CD14-positive monocyte (primary cell): ENCODE measurements at regions not wholly inside any gene's neighbourhood (a gene's known extent, or its start where the extent isn't known, plus 50 kb on each side); places are given as distances from the start of the nearest gene placed in this dataset.

ENCODE experiments used
- DNase-seq, 3 donors: peaks; one replicate each; pipeline ENCODE4 v3.0.0-alpha.2; 2011 to 2022
- H2AFZ ChIP-seq: 2 replicates; pipeline ENCODE4 v1.6.0; 2012; ENCODE audit warnings: mild to moderate bottlenecking, low read depth, low read length, inconsistent platforms; ENCODE audit not compliant: insufficient read depth, poor library complexity, severe bottlenecking
- H3K27ac ChIP-seq, 2 donors: 1 replicate in 1 of 2; 2 replicates in 1 of 2; pipeline ENCODE4 v1.5.1; 2012 to 2013; ENCODE audit warnings: low read length in 2 of 2, control low read depth in 1 of 2, inconsistent platforms in 1 of 2, low read depth in 1 of 2, mild to moderate bottlenecking in 1 of 2
- H3K27me3 ChIP-seq, 2 donors: one replicate each; pipeline versions ENCODE4 v1.6.0 to v1.6.1; 2011 to 2013; ENCODE audit warnings: low read length in 2 of 2; ENCODE audit not compliant: control insufficient read depth in 2 of 2, insufficient read depth in 2 of 2
- H3K36me3 ChIP-seq, 2 donors: replicated peaks in 1 of 2; 1 replicate in 1 of 2; 2 replicates in 1 of 2; pipeline versions ENCODE4 v1.5.1 to v1.6.1; 2012 to 2013; ENCODE audit warnings: low read length in 2 of 2, control low read depth in 1 of 2, inconsistent platforms in 1 of 2, mild to moderate bottlenecking in 1 of 2; ENCODE audit not compliant: insufficient read depth in 2 of 2, control insufficient read depth in 1 of 2
- H3K4me1 ChIP-seq, 2 donors: 1 replicate in 1 of 2; 2 replicates in 1 of 2; pipeline versions ENCODE4 v1.5.1 to v1.6.1; 2012 to 2013; ENCODE audit warnings: low read length in 2 of 2, control low read depth in 1 of 2, inconsistent platforms in 1 of 2, mild to moderate bottlenecking in 1 of 2, moderate library complexity in 1 of 2; ENCODE audit not compliant: insufficient read depth in 2 of 2, control insufficient read depth in 1 of 2
- H3K4me2 ChIP-seq: replicated peaks from 2 replicates; pipeline ENCODE3; 2012; ENCODE audit warnings: low read length, moderate library complexity, mild to moderate bottlenecking; ENCODE audit not compliant: poor library complexity, severe bottlenecking; ENCODE audit errors: extremely low read depth
- H3K4me3 ChIP-seq, 3 experiments: fragments of 200-600 bp in 1 of 3; sonication (generic) in 1 of 3; replicated peaks in 1 of 3; 1 replicate in 2 of 3; 2 replicates in 1 of 3; pipeline ENCODE4 v1.5.1; 2011 to 2013; ENCODE audit warnings: low read length in 3 of 3, mild to moderate bottlenecking in 3 of 3, control low read depth in 2 of 3, low read depth in 2 of 3, inconsistent platforms in 1 of 3, moderate library complexity in 1 of 3
- H3K79me2 ChIP-seq: 2 replicates; pipeline ENCODE4 v1.6.0; 2012; ENCODE audit warnings: mild to moderate bottlenecking, control low read depth, inconsistent platforms, low read length, moderate library complexity; ENCODE audit not compliant: insufficient read depth
- H3K9ac ChIP-seq: 2 replicates; pipeline ENCODE4 v1.6.0; 2017; ENCODE audit warnings: low read length, mild to moderate bottlenecking; ENCODE audit not compliant: insufficient read depth, poor library complexity, severe bottlenecking
- H3K9me3 ChIP-seq, 2 donors: replicated peaks in 1 of 2; 1 replicate in 1 of 2; 2 replicates in 1 of 2; pipeline versions ENCODE4 v1.5.1 to v1.6.1; 2012 to 2013; ENCODE audit warnings: low read length in 2 of 2, control low read depth in 1 of 2; ENCODE audit not compliant: control insufficient read depth in 1 of 2, insufficient read depth in 1 of 2
- H4K20me1 ChIP-seq: 2 replicates; pipeline ENCODE4 v1.6.0; 2012; ENCODE audit warnings: mild to moderate bottlenecking, low read length, control low read depth, moderate library complexity; ENCODE audit not compliant: insufficient read depth
- H3K27ac Mint-ChIP-seq, 7 donors: one replicate each; pipeline ENCODE4 v1.8.0; 2020; ENCODE audit warnings: mild to moderate bottlenecking in 7 of 7, mixed read lengths in 7 of 7, moderate library complexity in 6 of 7, inconsistent platforms in 2 of 7
- H3K27me3 Mint-ChIP-seq, 3 donors: one replicate each; pipeline ENCODE4 v1.8.0; 2021 to 2022; ENCODE audit warnings: low read depth in 3 of 3, mild to moderate bottlenecking in 3 of 3, mixed read lengths in 3 of 3, moderate library complexity in 3 of 3, inconsistent platforms in 1 of 3
- H3K36me3 Mint-ChIP-seq, 2 donors: one replicate each; pipeline ENCODE4 v1.8.0; 2020; ENCODE audit warnings: mixed read lengths in 2 of 2, inconsistent platforms in 1 of 2, mild to moderate bottlenecking in 1 of 2
- H3K4me1 Mint-ChIP-seq: one replicate; pipeline ENCODE4 v1.8.0; 2020; ENCODE audit warnings: mild to moderate bottlenecking, mixed read lengths
- H3K4me3 Mint-ChIP-seq, 2 donors: one replicate each; pipeline ENCODE4 v1.8.0; 2020; ENCODE audit warnings: mild to moderate bottlenecking in 2 of 2, mixed read lengths in 2 of 2, moderate library complexity in 1 of 2
- H3K9me3 Mint-ChIP-seq, 7 donors: one replicate each; pipeline ENCODE4 v1.8.0; 2020 to 2022; ENCODE audit warnings: mixed read lengths in 7 of 7, mild to moderate bottlenecking in 6 of 7, moderate library complexity in 6 of 7, inconsistent platforms in 2 of 7
- WGBS: methylation state at CpG from one replicate; pipeline ENCODE4 v1.1.5; 2013; ENCODE audit warnings: missing lambda C conversion rate; ENCODE audit not compliant: insufficient coverage; 5-methylcytosine and 5-hydroxymethylcytosine counted together
- intact Hi-C, 2 donors: fragments of 100-400 bp; cut with micrococcal nuclease; formaldehyde crosslinking; loops; one replicate each; pipeline versions ENCODE4 v1.15.0 to v1.15.1; 2023
- TF ChIP-seq, protein P1 (sequence below): fragments of 200-600 bp; IDR thresholded peaks from one replicate; pipeline ENCODE4 v1.8.0; 2022; ENCODE audit warnings: antibody characterized with exemption, mild to moderate bottlenecking

DNA sequence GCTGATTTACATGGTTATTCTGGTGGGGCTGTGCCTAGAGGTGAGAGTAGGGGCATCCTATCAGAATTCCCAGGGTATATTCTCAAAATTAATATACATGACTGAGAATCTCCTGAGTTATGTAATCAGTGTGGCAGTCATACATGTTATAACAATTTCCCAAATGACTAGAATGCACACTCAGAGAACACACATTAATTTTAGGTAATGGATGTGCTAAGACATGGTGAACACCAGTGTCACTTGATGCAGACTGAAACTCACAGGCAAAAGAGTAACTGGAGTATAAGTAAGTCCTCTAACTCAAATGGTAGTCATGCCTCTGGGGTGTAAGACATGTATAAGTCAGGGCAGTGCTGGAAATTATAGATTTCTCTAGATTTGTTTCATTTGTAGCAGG, 1198.4 kb upstream of the CITED2 start:
- H3K27me3 ChIP-seq: no peaks in the 10 kb centered on the region
- Mint-ChIP-seq H3K4me1 (peaks cover 4% of the 10 kb centered on the region), H3K4me3 (no peak overlapping the region), H3K36me3 (no peaks in the 10 kb centered on the region), H3K27me3 (no peaks in the 10 kb centered on the region), H3K27ac (no peak overlapping the region), H3K9me3 (peaks cover 0 to 13% (median 0%) of the 10 kb centered on the region in 7 donors)
- no peaks in the 10 kb centered on the region for H3K4me1 ChIP-seq
- H3K79me2 ChIP-seq: no peaks in the 10 kb centered on the region
- DNase-seq: no peak
- H3K36me3 ChIP-seq: no peaks in the 10 kb centered on the region
- intact Hi-C loops: no loop called here
- no peak overlapping the region for H3K9ac ChIP-seq
- no peaks in the 10 kb centered on the region for H3K9me3 ChIP-seq
- H3K4me3 ChIP-seq: no peak overlapping the region
- H4K20me1 ChIP-seq: no peaks in the 10 kb centered on the region
- no peak overlapping the region for H3K4me2 ChIP-seq
- H2AFZ ChIP-seq: no peak overlapping the region
- TF ChIP-seq, protein P1, sequence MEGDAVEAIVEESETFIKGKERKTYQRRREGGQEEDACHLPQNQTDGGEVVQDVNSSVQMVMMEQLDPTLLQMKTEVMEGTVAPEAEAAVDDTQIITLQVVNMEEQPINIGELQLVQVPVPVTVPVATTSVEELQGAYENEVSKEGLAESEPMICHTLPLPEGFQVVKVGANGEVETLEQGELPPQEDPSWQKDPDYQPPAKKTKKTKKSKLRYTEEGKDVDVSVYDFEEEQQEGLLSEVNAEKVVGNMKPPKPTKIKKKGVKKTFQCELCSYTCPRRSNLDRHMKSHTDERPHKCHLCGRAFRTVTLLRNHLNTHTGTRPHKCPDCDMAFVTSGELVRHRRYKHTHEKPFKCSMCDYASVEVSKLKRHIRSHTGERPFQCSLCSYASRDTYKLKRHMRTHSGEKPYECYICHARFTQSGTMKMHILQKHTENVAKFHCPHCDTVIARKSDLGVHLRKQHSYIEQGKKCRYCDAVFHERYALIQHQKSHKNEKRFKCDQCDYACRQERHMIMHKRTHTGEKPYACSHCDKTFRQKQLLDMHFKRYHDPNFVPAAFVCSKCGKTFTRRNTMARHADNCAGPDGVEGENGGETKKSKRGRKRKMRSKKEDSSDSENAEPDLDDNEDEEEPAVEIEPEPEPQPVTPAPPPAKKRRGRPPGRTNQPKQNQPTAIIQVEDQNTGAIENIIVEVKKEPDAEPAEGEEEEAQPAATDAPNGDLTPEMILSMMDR: no peak
- no peak overlapping the region for H3K27ac ChIP-seq

DNA sequence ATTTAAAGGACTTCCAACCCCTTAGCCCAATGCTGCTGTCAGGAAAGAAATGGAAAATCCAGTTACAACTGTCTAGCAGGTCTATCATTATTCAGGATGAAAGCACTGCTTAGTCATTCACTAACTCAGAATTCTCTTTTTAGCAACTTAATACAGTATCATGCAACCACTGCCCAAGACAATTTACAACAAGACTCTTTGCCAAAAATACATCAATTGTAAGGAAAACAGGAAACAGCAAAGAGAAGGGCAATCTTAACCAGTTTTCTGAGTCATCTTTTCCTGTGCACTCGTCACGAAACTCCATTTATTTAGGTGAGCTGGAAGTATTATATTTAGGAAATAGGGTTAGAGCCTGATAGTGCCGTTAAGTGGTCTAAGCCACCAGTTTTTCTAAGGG, 1197.7 kb upstream of the CITED2 start:
- Mint-ChIP-seq H3K27me3 (no peaks in the 10 kb centered on the region), H3K4me3 (no peak overlapping the region), H3K4me1 (peaks cover 4% of the 10 kb centered on the region), H3K36me3 (no peaks in the 10 kb centered on the region), H3K27ac (no peak overlapping the region), H3K9me3 (peaks cover 0 to 13% (median 0%) of the 10 kb centered on the region in 7 donors)
- no peak overlapping the region for H3K27ac ChIP-seq
- intact Hi-C loops: no loop called here
- no peak overlapping the region for H2AFZ ChIP-seq
- no peak for DNase-seq
- no peaks in the 10 kb centered on the region for H3K36me3 ChIP-seq
- no peaks in the 10 kb centered on the region for H3K9me3 ChIP-seq
- H3K4me3 ChIP-seq: no peak overlapping the region
- no peak overlapping the region for H3K9ac ChIP-seq
- H4K20me1 ChIP-seq: no peaks in the 10 kb centered on the region
- 0% methylated on average over 1 of the region's 3 CpGs for WGBS
- no peaks in the 10 kb centered on the region for H3K4me1 ChIP-seq
- no peak overlapping the region for H3K4me2 ChIP-seq
- H3K79me2 ChIP-seq: no peaks in the 10 kb centered on the region
- H3K27me3 ChIP-seq: no peaks in the 10 kb centered on the region
- TF ChIP-seq, protein P1: no peak
